ENCODE measurements at regions not wholly inside any gene's neighbourhood (a gene's known extent, or its start where the extent isn't known, plus 50 kb on each side); places are given as distances from the start of the nearest gene placed in this dataset.

GRCh38 chr6:121810158-121811032 is 374.9 kb downstream of the GJA1 start:
- no peaks in the 10 kb centered on the region for H3K27me3 ChIP-seq (ENCODE audit: insufficient read depth, low read depth, low read length)
- no peaks in the 10 kb centered on the region for H4K20me1 ChIP-seq (ENCODE audit: insufficient read depth)
- H3K9me3 ChIP-seq (ENCODE audit: low read length) = no peaks in the 10 kb centered on the region
- TF ChIP-seq EP300 (conservative IDR thresholded peaks at IDR 0.05; ENCODE audit: poor library complexity, severe bottlenecking) (no peak), EZH2 (IDR thresholded peaks at IDR 0.05; ENCODE audit: borderline replicate concordance, insufficient read depth, low read length, poor library complexity, severe bottlenecking) (no peak)
- TF ChIP-seq, protein P1, sequence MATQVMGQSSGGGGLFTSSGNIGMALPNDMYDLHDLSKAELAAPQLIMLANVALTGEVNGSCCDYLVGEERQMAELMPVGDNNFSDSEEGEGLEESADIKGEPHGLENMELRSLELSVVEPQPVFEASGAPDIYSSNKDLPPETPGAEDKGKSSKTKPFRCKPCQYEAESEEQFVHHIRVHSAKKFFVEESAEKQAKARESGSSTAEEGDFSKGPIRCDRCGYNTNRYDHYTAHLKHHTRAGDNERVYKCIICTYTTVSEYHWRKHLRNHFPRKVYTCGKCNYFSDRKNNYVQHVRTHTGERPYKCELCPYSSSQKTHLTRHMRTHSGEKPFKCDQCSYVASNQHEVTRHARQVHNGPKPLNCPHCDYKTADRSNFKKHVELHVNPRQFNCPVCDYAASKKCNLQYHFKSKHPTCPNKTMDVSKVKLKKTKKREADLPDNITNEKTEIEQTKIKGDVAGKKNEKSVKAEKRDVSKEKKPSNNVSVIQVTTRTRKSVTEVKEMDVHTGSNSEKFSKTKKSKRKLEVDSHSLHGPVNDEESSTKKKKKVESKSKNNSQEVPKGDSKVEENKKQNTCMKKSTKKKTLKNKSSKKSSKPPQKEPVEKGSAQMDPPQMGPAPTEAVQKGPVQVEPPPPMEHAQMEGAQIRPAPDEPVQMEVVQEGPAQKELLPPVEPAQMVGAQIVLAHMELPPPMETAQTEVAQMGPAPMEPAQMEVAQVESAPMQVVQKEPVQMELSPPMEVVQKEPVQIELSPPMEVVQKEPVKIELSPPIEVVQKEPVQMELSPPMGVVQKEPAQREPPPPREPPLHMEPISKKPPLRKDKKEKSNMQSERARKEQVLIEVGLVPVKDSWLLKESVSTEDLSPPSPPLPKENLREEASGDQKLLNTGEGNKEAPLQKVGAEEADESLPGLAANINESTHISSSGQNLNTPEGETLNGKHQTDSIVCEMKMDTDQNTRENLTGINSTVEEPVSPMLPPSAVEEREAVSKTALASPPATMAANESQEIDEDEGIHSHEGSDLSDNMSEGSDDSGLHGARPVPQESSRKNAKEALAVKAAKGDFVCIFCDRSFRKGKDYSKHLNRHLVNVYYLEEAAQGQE (IDR thresholded peaks at IDR 0.05; ENCODE audit: borderline replicate concordance) = no peak
- H3K36me3 ChIP-seq (ENCODE audit: insufficient read depth, low read length) = no peaks in the 10 kb centered on the region
- H3K79me2 ChIP-seq (replicated peaks; ENCODE audit: insufficient read depth, low read length) = no peaks in the 10 kb centered on the region
- no peaks in the 10 kb centered on the region for H3K9me2 ChIP-seq (ENCODE audit: insufficient read depth, low read length)
- no peak overlapping the region for H3K27ac ChIP-seq (ENCODE audit: low read length)
- H3K4me3 ChIP-seq (ENCODE audit: low read length) = no peak overlapping the region
- no peak overlapping the region for H2AFZ ChIP-seq (ENCODE audit: low read depth, low read length)
- no peak overlapping the region for H3K4me2 ChIP-seq (ENCODE audit: low read length)
- H3F3A ChIP-seq (ENCODE audit: insufficient read depth, low read length, poor library complexity, severe bottlenecking) = no peaks in the 10 kb centered on the region
- H3K9ac ChIP-seq (ENCODE audit: low read length) = no peak overlapping the region

DNA sequence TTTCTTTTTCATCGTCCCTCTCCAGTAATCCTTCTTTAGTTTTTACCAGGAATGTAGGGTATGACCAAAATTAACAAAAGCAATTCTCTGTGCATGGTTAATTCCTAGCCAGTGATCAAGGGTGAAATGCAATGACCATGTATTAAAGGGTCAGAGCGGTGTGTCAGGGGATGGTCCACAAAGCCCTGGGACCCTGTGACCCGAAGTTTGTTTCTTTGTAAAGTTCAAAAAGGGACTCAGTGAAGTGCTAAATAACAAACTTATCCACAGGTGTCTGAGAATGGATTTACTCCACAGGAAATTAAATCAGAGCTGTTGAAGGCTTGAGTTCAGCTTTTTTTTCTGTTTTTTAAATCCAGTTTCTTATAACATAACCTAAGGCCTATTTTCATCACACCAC is 375.7 kb downstream of the GJA1 start:
- Histone ChIP-seq H3K27ac (ENCODE audit: low read length) (no peak overlapping the region), H3K9me3 (ENCODE audit: low read length) (no peaks in the 10 kb centered on the region)
- TF ChIP-seq, protein P1 (IDR thresholded peaks at IDR 0.05; ENCODE audit: borderline replicate concordance) = no peak
- TF ChIP-seq CTCF (IDR thresholded peaks at IDR 0.05; ENCODE audit: poor library complexity, severe bottlenecking) = no peak
- TF ChIP-seq EP300 (conservative IDR thresholded peaks at IDR 0.05; ENCODE audit: poor library complexity, severe bottlenecking) = no peak
- no peak for TF ChIP-seq POLR2AphosphoS5 (IDR thresholded peaks at IDR 0.05)
- TF ChIP-seq EZH2 (IDR thresholded peaks at IDR 0.05; ENCODE audit: borderline replicate concordance, insufficient read depth, low read length, poor library complexity, severe bottlenecking) = no peak
- no peak for TF ChIP-seq RAD21 (conservative IDR thresholded peaks at IDR 0.05)
- no peak for TF ChIP-seq TAF1 (IDR thresholded peaks at IDR 0.05; ENCODE audit: low read depth)
- no peak for TF ChIP-seq MXI1 (conservative IDR thresholded peaks at IDR 0.05; ENCODE audit: poor library complexity, severe bottlenecking)
- no peak for TF ChIP-seq SMC3 (conservative IDR thresholded peaks at IDR 0.05; ENCODE audit: poor library complexity)

More for the DNA sequence above, 375.7 kb downstream of the GJA1 start:
- no peak overlapping the region for H3K4me2 ChIP-seq (ENCODE audit: low read length)
- H4K20me1 ChIP-seq (ENCODE audit: insufficient read depth) = no peaks in the 10 kb centered on the region
- no peaks in the 10 kb centered on the region for H3K27me3 ChIP-seq (ENCODE audit: insufficient read depth, low read depth, low read length)
- H2AFZ ChIP-seq (ENCODE audit: low read depth, low read length) = no peak overlapping the region
- no peaks in the 10 kb centered on the region for H3F3A ChIP-seq (ENCODE audit: insufficient read depth, low read length, poor library complexity, severe bottlenecking)
- no peaks in the 10 kb centered on the region for H3K79me2 ChIP-seq (replicated peaks; ENCODE audit: insufficient read depth, low read length)
- no peaks in the 10 kb centered on the region for H3K36me3 ChIP-seq (ENCODE audit: insufficient read depth, low read length)
- H3K4me3 ChIP-seq (ENCODE audit: low read length) = no peak overlapping the region
- no peaks in the 10 kb centered on the region for H3K9me2 ChIP-seq (ENCODE audit: insufficient read depth, low read length)
- H3K9ac ChIP-seq (ENCODE audit: low read length) = no peak overlapping the region
